HEK293 (cell line): ENCODE measurements at regions not wholly inside any gene's neighbourhood (a gene's known extent, or its start where the extent isn't known, plus 50 kb on each side); places are given as distances from the start of the nearest gene placed in this dataset.

Experiments
- CTCF ChIA-PET: fragments of 350-600 bp; formaldehyde crosslinking; extraction: SDS; loops from one replicate; lab custom pipeline; 2021; ENCODE audit warnings: antibody characterized with exemption; lab: Yijun Ruan, JAX
- POLR2A ChIA-PET: fragments of 300-600 bp; formaldehyde crosslinking; extraction: SDS; loops from one replicate; lab custom pipeline; 2020; ENCODE audit warnings: antibody characterized with exemption, inconsistent platforms; lab: Yijun Ruan, JAX
- H3K27ac ChIP-seq: fragments of 200-500 bp; sonication (Bioruptor generic); 2 replicates; pipeline ENCODE4 v1.5.1; 2014; ENCODE audit warnings: low read depth, low read length, control low read depth, inconsistent platforms; ENCODE audit errors: extremely low read depth
- H3K36me3 ChIP-seq, 2 experiments: fragments of 200-500 bp in 1 of 2; sonication (Bioruptor generic) in 1 of 2; 1 replicate in 1 of 2; 2 replicates in 1 of 2; pipeline ENCODE4 v1.5.1; 2014 to 2017; ENCODE audit warnings: inconsistent platforms in 2 of 2, low read length in 2 of 2; ENCODE audit not compliant: control insufficient read depth in 2 of 2, insufficient read depth in 1 of 2
- H3K4me1 ChIP-seq: fragments of 200-500 bp; sonication (Bioruptor generic); 2 replicates; pipeline ENCODE4 v1.5.1; 2014; ENCODE audit warnings: mild to moderate bottlenecking, low read length, inconsistent platforms; ENCODE audit not compliant: control insufficient read depth, insufficient read depth
- H3K4me3 ChIP-seq: 2 replicates; pipeline ENCODE4 v1.5.1; 2011; ENCODE audit warnings: low read depth, mild to moderate bottlenecking, control low read depth, low read length, moderate library complexity
- H3K9me3 ChIP-seq: fragments of 200-500 bp; sonication (Bioruptor generic); 2 replicates; pipeline ENCODE4 v1.5.1; 2014; ENCODE audit warnings: low read depth, low read length, inconsistent platforms; ENCODE audit not compliant: control insufficient read depth, insufficient read depth
- KLF16 ChIP-seq: fragments of 450-650 bp; formaldehyde crosslinking; IDR thresholded peaks from 2 replicates; pipeline ENCODE4 v1.5.1; 2017; ENCODE audit warnings: missing biosample characterization, missing genetic modification characterization
- MEIS1 ChIP-seq: sonication (generic); formaldehyde crosslinking; IDR thresholded peaks from 2 replicates; pipeline ENCODE4 v1.8.1; 2022; ENCODE audit warnings: missing genetic modification reagents, mild to moderate bottlenecking, borderline replicate concordance
- PATZ1 ChIP-seq: fragments of 450-650 bp; formaldehyde crosslinking; IDR thresholded peaks from 2 replicates; pipeline ENCODE4 v1.5.1; 2016; ENCODE audit warnings: missing biosample characterization, missing genetic modification characterization
- WT1 ChIP-seq: fragments of 450-650 bp; formaldehyde crosslinking; IDR thresholded peaks from 2 replicates; pipeline ENCODE4 v1.5.1; 2016; ENCODE audit warnings: missing biosample characterization, missing genetic modification characterization
- YY1 ChIP-seq: fragments of 450-650 bp; formaldehyde crosslinking; IDR thresholded peaks from 2 replicates; pipeline ENCODE4 v1.5.1; 2018; ENCODE audit warnings: missing biosample characterization, missing genetic modification characterization
- ZBTB21 ChIP-seq: fragments of 450-650 bp; formaldehyde crosslinking; IDR thresholded peaks from 2 replicates; pipeline ENCODE4 v1.5.1; 2017; ENCODE audit warnings: missing biosample characterization, missing genetic modification characterization
- ZFP3 ChIP-seq: fragments of 450-650 bp; formaldehyde crosslinking; IDR thresholded peaks from 2 replicates; pipeline ENCODE4 v1.5.1; 2016; ENCODE audit warnings: low read depth, missing biosample characterization, missing genetic modification characterization
- ZNF132 ChIP-seq: fragments of 450-650 bp; formaldehyde crosslinking; IDR thresholded peaks from 2 replicates; pipeline ENCODE4 v1.5.1; 2017; ENCODE audit warnings: missing biosample characterization, missing genetic modification characterization, borderline replicate concordance
- ZNF184 ChIP-seq: fragments of 450-650 bp; IDR thresholded peaks from 2 replicates; pipeline ENCODE4 v1.5.1; 2018; ENCODE audit warnings: missing biosample characterization, mild to moderate bottlenecking, missing genetic modification characterization
- ZNF2 ChIP-seq: fragments of 450-650 bp; formaldehyde crosslinking; IDR thresholded peaks from 2 replicates; pipeline ENCODE4 v1.5.1; 2016; ENCODE audit warnings: missing biosample characterization, missing genetic modification characterization
- ZNF362 ChIP-seq: fragments of 450-650 bp; formaldehyde crosslinking; IDR thresholded peaks from 2 replicates; pipeline ENCODE4 v1.5.1; 2016; ENCODE audit warnings: missing biosample characterization, missing genetic modification characterization
- ZNF473 ChIP-seq: fragments of 450-650 bp; formaldehyde crosslinking; IDR thresholded peaks from 2 replicates; pipeline ENCODE4 v1.5.1; 2017; ENCODE audit warnings: missing biosample characterization, missing genetic modification characterization
- ZNF560 ChIP-seq: fragments of 450-650 bp; formaldehyde crosslinking; IDR thresholded peaks from 2 replicates; pipeline ENCODE4 v1.5.1; 2017; ENCODE audit warnings: missing biosample characterization, missing genetic modification characterization, borderline replicate concordance
- ZNF585B ChIP-seq: fragments of 450-650 bp; formaldehyde crosslinking; IDR thresholded peaks from 2 replicates; pipeline ENCODE4 v1.5.1; 2016; ENCODE audit warnings: missing biosample characterization, missing genetic modification characterization
- ZNF621 ChIP-seq: fragments of 450-650 bp; formaldehyde crosslinking; IDR thresholded peaks from 2 replicates; pipeline ENCODE4 v1.5.1; 2017; ENCODE audit warnings: missing biosample characterization, missing genetic modification characterization
- ZNF654 ChIP-seq: fragments of 450-650 bp; formaldehyde crosslinking; IDR thresholded peaks from 2 replicates; pipeline ENCODE4 v1.5.1; 2016; ENCODE audit warnings: low read depth, missing biosample characterization, missing genetic modification characterization
- ZNF76 ChIP-seq: fragments of 450-650 bp; formaldehyde crosslinking; IDR thresholded peaks from 2 replicates; pipeline ENCODE4; 2016; ENCODE audit warnings: low read depth, missing biosample characterization, missing genetic modification characterization, borderline replicate concordance
- ZSCAN4 ChIP-seq: fragments of 450-650 bp; formaldehyde crosslinking; IDR thresholded peaks from 2 replicates; pipeline ENCODE4 v1.5.1; 2017; ENCODE audit warnings: missing biosample characterization, missing genetic modification characterization
- TF ChIP-seq, protein P1 (sequence below): fragments of 450-650 bp; formaldehyde crosslinking; IDR thresholded peaks from 2 replicates; pipeline ENCODE4 v1.5.1; 2016; ENCODE audit warnings: missing biosample characterization, missing genetic modification characterization
- TF ChIP-seq, protein P2 (sequence below): fragments of 450-650 bp; formaldehyde crosslinking; IDR thresholded peaks from 2 replicates; pipeline ENCODE4 v1.5.1; 2016; ENCODE audit warnings: missing biosample characterization, missing genetic modification characterization

DNA sequence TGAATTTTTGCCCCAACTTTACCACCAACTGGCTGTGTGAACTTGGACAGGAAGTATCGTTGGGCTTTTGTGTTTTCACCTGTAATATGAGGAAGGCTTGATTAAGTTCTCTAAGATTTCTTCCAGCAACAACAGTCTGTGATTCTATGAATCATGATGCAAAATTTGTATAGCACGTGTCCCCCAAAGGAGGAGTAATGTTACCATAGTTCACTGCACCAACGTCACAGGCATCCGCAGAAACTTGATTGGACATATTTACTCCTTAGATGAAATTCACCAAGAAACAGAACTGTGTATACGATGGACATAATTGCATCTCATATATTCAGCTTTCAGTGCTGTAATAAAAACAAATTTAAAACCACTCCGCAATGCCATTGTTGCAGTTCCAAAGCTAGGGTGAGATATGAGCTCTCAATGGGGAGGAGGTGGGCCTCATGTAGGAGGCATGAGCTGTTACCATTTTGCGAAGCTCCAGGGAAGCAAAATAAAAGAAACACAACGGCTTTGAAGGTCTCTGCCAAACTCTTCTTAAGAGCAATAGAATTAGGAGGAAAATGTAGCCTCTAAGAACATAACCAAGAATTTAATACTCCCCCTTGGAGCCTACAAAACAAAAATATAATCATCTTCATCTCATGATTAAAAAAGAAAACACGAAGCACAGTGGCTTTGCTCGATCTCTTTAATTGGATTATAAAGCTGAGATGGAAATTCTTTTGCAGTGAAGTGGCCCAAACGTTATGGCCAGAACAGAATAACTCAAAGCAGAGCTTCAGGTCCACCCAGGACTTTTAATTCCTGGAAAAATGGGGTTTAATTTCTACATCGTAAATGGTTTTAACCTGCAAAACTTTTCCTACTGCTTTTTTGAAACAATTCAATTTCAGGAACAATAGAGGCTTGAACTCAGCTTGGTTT is 80.7 kb downstream of the CHST2 start:
- no peaks in the 10 kb centered on the region for H3K9me3 ChIP-seq
- no peaks in the 10 kb centered on the region for H3K4me1 ChIP-seq
- no peak overlapping the region for H3K27ac ChIP-seq
- TF ChIP-seq ZNF585B (tag by site-specific recombination) (no peak), ZNF621 (tag by site-specific recombination) (no peak), ZFP3 (tag by site-specific recombination) (no peak), ZNF473 (tag by site-specific recombination) (no peak), WT1 (tag by site-specific recombination) (no peak), ZNF184 (tag by site-specific recombination) (no peak), MEIS1 (CRISPR knock-in tag) (no peak), ZNF560 (tag by site-specific recombination) (no peak), ZBTB21 (no peak), ZNF362 (tag by site-specific recombination) (no peak)
- TF ChIP-seq, protein P1, sequence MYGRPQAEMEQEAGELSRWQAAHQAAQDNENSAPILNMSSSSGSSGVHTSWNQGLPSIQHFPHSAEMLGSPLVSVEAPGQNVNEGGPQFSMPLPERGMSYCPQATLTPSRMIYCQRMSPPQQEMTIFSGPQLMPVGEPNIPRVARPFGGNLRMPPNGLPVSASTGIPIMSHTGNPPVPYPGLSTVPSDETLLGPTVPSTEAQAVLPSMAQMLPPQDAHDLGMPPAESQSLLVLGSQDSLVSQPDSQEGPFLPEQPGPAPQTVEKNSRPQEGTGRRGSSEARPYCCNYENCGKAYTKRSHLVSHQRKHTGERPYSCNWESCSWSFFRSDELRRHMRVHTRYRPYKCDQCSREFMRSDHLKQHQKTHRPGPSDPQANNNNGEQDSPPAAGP (tag by site-specific recombination) = no peak
- TF ChIP-seq, protein P2, sequence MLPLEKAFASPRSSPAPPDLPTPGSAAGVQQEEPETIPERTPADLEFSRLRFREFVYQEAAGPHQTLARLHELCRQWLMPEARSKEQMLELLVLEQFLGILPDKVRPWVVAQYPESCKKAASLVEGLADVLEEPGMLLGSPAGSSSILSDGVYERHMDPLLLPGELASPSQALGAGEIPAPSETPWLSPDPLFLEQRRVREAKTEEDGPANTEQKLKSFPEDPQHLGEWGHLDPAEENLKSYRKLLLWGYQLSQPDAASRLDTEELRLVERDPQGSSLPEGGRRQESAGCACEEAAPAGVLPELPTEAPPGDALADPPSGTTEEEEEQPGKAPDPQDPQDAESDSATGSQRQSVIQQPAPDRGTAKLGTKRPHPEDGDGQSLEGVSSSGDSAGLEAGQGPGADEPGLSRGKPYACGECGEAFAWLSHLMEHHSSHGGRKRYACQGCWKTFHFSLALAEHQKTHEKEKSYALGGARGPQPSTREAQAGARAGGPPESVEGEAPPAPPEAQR = no peak
- H3K36me3 ChIP-seq = no peaks in the 10 kb centered on the region
- ChIA-PET POLR2A (no interaction called here), CTCF (interaction anchor here (0.6 kb wide), 1 partner anchor 536 kb away, joined by 3 read pairs; no protein-coding TSS in a partner anchor)
- no peak overlapping the region for H3K4me3 ChIP-seq

DNA sequence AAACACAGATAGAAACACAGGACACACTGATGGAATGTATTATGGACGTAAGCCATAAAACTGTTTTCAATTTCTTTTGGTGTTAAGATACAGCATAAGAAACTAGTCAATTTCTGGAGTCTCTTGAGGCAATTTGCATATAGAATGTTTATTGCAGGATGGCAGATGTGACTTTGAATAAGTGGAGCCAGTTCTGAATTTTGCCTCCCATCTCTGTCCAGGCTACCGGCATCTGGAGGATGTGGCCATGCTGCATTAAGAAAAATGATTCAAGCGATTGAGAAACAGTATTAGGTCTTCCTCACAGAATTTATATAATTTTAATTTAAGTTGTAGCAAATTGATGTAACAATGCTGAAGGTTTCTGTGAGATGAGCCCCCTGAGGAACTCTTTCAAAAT is 81.5 kb downstream of the CHST2 start:
- Histone ChIP-seq H3K36me3 (no peaks in the 10 kb centered on the region), H3K27ac (no peak overlapping the region), H3K4me1 (no peaks in the 10 kb centered on the region), H3K9me3 (no peaks in the 10 kb centered on the region), H3K4me3 (no peak overlapping the region)
- ChIA-PET POLR2A (no interaction called here), CTCF (no interaction called here)
- no peak for TF ChIP-seq YY1 (tag by site-specific recombination)
- TF ChIP-seq ZNF2 = no peak

DNA sequence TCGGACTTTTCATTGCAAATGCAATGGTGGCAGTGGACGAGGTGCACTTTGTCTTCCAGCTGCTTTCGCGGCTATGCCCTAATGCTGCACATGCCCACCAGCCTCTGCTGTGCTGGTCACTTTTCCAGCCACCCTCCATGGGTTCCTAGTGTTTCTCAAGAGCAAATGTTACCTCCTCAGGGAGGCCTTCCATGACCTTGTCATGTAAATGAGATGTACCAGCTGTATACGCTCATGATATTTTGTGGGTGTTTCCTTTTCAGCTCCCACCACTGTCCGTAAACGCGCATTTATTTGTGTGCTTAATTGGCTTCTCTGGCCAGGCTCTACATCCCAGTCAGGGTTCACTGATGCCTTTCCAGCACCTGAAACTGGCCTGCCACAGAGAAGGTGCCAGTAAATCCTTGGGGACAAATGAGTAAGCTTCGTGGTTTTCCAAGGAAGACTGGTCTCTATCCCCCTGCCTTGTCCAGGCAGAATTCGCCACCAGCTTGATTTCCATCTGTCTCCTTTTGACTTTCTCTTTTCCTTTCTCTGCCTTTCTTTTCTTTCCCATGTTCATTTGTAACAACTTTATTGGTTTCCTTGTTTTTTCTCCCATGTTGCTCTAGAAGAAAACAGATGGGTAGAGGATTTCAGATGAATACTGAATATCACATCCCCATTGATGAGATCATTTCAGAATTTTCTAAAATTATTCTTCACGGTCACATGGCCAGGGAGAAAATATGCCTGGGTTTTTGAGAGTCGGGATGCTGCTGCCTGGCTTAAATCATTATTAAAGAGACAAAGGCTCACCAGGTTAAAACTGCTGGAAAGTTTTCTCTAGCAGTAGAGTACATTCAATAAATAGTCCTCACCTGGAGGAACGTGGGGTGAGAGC is 82.5 kb downstream of the CHST2 start:
- H3K9me3 ChIP-seq = no peaks in the 10 kb centered on the region
- no peak overlapping the region for H3K4me3 ChIP-seq
- ChIA-PET CTCF (no interaction called here), POLR2A (no interaction called here)
- H3K36me3 ChIP-seq = no peaks in the 10 kb centered on the region
- no peak overlapping the region for H3K27ac ChIP-seq
- TF ChIP-seq ZSCAN4 (tag by site-specific recombination) (no peak), ZNF654 (tag by site-specific recombination) (no peak), ZNF585B (tag by site-specific recombination) (no peak), ZNF621 (tag by site-specific recombination) (no peak), KLF16 (no peak), ZNF76 (tag by site-specific recombination) (no peak), ZNF132 (tag by site-specific recombination) (no peak), PATZ1 (tag by site-specific recombination) (no peak)
- H3K4me1 ChIP-seq = no peaks in the 10 kb centered on the region
